ENCODE measurements at regions not wholly inside any gene's neighbourhood (a gene's known extent, or its start where the extent isn't known, plus 50 kb on each side); places are given as distances from the start of the nearest gene placed in this dataset.

DNA sequence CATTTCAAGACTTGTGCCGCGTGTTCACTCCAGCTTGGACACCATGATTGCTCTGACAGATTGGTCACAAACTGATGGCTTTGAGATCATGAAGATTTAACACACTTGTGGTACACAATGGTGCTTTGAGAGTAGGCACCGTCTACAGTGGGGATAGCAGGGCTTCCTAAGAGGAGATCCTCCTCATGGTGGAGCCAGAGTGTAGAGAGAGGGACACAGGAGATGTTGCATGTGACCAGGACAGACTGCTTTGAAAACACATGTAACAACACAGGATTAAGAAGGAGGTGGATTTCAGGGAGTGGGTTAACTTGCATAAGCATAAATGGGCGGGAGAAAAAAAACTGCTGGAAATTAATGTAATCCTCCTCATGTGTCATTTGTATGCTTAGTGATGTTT, 95.7 kb upstream of the LINC00305 start:
- H3K27ac ChIP-seq (ENCODE audit: insufficient read depth, low read length, poor library complexity, severe bottlenecking): no peak overlapping the region
- peak overlapping the region in 1 of 3 donors; percentile 83 for H3K27ac Mint-ChIP-seq
- no peaks in the 10 kb centered on the region for H3K27me3 ChIP-seq (ENCODE audit: control insufficient read depth, insufficient read depth, low read length)
- H3K36me3 ChIP-seq (ENCODE audit: control insufficient read depth, insufficient read depth, low read length): no peaks in the 10 kb centered on the region
- H3K4me3 ChIP-seq (ENCODE audit: low read depth, low read length): no peak overlapping the region
- H3K27me3 Mint-ChIP-seq: no peaks in the 10 kb centered on the region
- H3K36me3 Mint-ChIP-seq: no peaks in the 10 kb centered on the region
- H3K4me1 Mint-ChIP-seq: no peaks in the 10 kb centered on the region
- H3K9me3 ChIP-seq (ENCODE audit: control insufficient read depth in 2 of 2, low read length in 2 of 2): no peaks in the 10 kb centered on the region
- H3K4me1 ChIP-seq (ENCODE audit: control insufficient read depth, insufficient read depth, low read length, poor library complexity, severe bottlenecking): no peaks in the 10 kb centered on the region
- H3K9me3 Mint-ChIP-seq: peaks cover 0 to 6% (median 3%) of the 10 kb centered on the region in 7 donors
- ATAC-seq (ENCODE audit: low read depth in 2 of 2) (no peak), DNase-seq (no peak)
- H3K4me3 Mint-ChIP-seq: no peak overlapping the region

- no peaks in the 10 kb centered on the region for H3K9me3 ChIP-seq (ENCODE audit: control insufficient read depth in 2 of 2, low read length in 2 of 2)
- ATAC-seq (ENCODE audit: low read depth in 2 of 2): no peak
- DNase-seq: no peak
- no peak overlapping the region for H3K27ac Mint-ChIP-seq
- H3K36me3 ChIP-seq (ENCODE audit: control insufficient read depth, insufficient read depth, low read length): no peaks in the 10 kb centered on the region
- no peaks in the 10 kb centered on the region for H3K27me3 Mint-ChIP-seq
- no peaks in the 10 kb centered on the region for H3K36me3 Mint-ChIP-seq
- H3K9me3 Mint-ChIP-seq: peaks cover 0 to 14% (median 2%) of the 10 kb centered on the region in 7 donors
- no peak overlapping the region for H3K4me3 ChIP-seq (ENCODE audit: low read depth, low read length)
- no peaks in the 10 kb centered on the region for H3K4me1 Mint-ChIP-seq
- H3K4me3 Mint-ChIP-seq: no peak overlapping the region
- no peaks in the 10 kb centered on the region for H3K27me3 ChIP-seq (ENCODE audit: control insufficient read depth, insufficient read depth, low read length)
- H3K4me1 ChIP-seq (ENCODE audit: control insufficient read depth, insufficient read depth, low read length, poor library complexity, severe bottlenecking): no peaks in the 10 kb centered on the region
- no peak overlapping the region for H3K27ac ChIP-seq (ENCODE audit: insufficient read depth, low read length, poor library complexity, severe bottlenecking)
Observed at GRCh38 chr18:64240316-64240715, 91.4 kb upstream of the LINC00305 start.

DNA sequence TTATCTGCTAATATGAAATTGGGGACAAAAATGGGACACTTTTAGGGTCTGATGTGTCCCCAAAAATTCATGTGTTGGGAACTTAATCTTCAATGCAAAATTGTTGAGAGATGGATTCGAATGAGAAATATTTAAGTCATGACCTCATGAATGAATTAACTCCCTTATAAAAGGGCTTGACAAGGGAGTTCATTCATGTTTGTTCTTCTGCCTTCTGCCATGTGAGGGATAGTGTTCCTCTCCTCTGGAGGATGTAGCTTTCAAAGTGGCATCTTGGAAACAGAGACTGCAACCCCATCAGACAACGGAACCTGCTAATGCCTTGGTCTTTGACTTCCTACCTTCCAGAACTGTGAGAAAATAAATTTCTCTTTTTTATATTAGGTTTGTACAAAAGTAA, 89.2 kb upstream of the LINC00305 start:
- no peak for ATAC-seq (ENCODE audit: low read depth in 2 of 2)
- H3K9me3 Mint-ChIP-seq: peaks cover 0 to 10% (median 2%) of the 10 kb centered on the region in 7 donors

DNA sequence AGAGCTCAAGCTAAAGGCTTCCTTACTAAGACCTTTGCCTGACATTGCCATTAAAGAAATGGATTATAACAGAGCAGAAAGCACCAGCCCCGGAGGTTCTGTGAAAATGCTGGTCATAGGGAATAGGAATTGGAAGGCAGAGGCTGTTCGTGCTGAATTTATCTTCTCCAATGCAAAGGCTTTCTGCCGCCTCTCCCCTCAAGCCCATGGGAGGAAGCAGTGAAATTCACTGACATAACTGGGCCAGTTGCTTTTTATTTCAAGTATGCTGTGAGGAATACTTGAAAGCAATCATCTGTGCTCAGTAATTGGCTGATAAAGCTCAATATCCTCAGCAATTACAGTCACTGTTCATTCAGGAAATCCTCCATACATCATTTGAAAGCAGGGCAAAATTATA, 85.4 kb upstream of the LINC00305 start:
- Mint-ChIP-seq H3K9me3 (peaks cover 3 to 10% (median 5%) of the 10 kb centered on the region in 7 donors), H3K27ac (no peak overlapping the region), H3K36me3 (no peaks in the 10 kb centered on the region), H3K27me3 (no peaks in the 10 kb centered on the region), H3K4me1 (no peaks in the 10 kb centered on the region), H3K4me3 (no peak overlapping the region)
- Histone ChIP-seq H3K4me1 (ENCODE audit: control insufficient read depth, insufficient read depth, low read length, poor library complexity, severe bottlenecking) (no peaks in the 10 kb centered on the region), H3K36me3 (ENCODE audit: control insufficient read depth, insufficient read depth, low read length) (no peaks in the 10 kb centered on the region), H3K27me3 (ENCODE audit: control insufficient read depth, insufficient read depth, low read length) (no peaks in the 10 kb centered on the region), H3K27ac (ENCODE audit: insufficient read depth, low read length, poor library complexity, severe bottlenecking) (no peak overlapping the region), H3K4me3 (ENCODE audit: low read depth, low read length) (no peak overlapping the region), H3K9me3 (ENCODE audit: control insufficient read depth in 2 of 2, low read length in 2 of 2) (no peaks in the 10 kb centered on the region)
- no peak for DNase-seq
- ATAC-seq (ENCODE audit: low read depth in 2 of 2): no peak

More for the DNA sequence above, 89.2 kb upstream of the LINC00305 start:
- no peak overlapping the region for H3K4me3 Mint-ChIP-seq
- no peaks in the 10 kb centered on the region for H3K4me1 Mint-ChIP-seq
- H3K27me3 Mint-ChIP-seq: no peaks in the 10 kb centered on the region
- Histone ChIP-seq H3K36me3 (ENCODE audit: control insufficient read depth, insufficient read depth, low read length) (no peaks in the 10 kb centered on the region), H3K27ac (ENCODE audit: insufficient read depth, low read length, poor library complexity, severe bottlenecking) (no peak overlapping the region), H3K27me3 (ENCODE audit: control insufficient read depth, insufficient read depth, low read length) (no peaks in the 10 kb centered on the region), H3K4me1 (ENCODE audit: control insufficient read depth, insufficient read depth, low read length, poor library complexity, severe bottlenecking) (no peaks in the 10 kb centered on the region), H3K9me3 (ENCODE audit: control insufficient read depth in 2 of 2, low read length in 2 of 2) (no peaks in the 10 kb centered on the region), H3K4me3 (ENCODE audit: low read depth, low read length) (no peak overlapping the region)
- no peak overlapping the region for H3K27ac Mint-ChIP-seq
- no peak for DNase-seq
- H3K36me3 Mint-ChIP-seq: no peaks in the 10 kb centered on the region

- H3K9me3 Mint-ChIP-seq: peaks cover 1 to 10% (median 5%) of the 10 kb centered on the region in 7 donors
- H3K9me3 ChIP-seq (ENCODE audit: control insufficient read depth in 2 of 2, low read length in 2 of 2): no peaks in the 10 kb centered on the region
- no peak overlapping the region for H3K4me3 Mint-ChIP-seq
- H3K36me3 ChIP-seq (ENCODE audit: control insufficient read depth, insufficient read depth, low read length): no peaks in the 10 kb centered on the region
- no peaks in the 10 kb centered on the region for H3K36me3 Mint-ChIP-seq
- H3K27me3 ChIP-seq (ENCODE audit: control insufficient read depth, insufficient read depth, low read length): no peaks in the 10 kb centered on the region
- no peak overlapping the region for H3K4me3 ChIP-seq (ENCODE audit: low read depth, low read length)
- no peaks in the 10 kb centered on the region for H3K27me3 Mint-ChIP-seq
- DNase-seq: no peak
- no peaks in the 10 kb centered on the region for H3K4me1 ChIP-seq (ENCODE audit: control insufficient read depth, insufficient read depth, low read length, poor library complexity, severe bottlenecking)
- no peak overlapping the region for H3K27ac Mint-ChIP-seq
- ATAC-seq (ENCODE audit: low read depth in 2 of 2): no peak
- no peaks in the 10 kb centered on the region for H3K4me1 Mint-ChIP-seq
- H3K27ac ChIP-seq (ENCODE audit: insufficient read depth, low read length, poor library complexity, severe bottlenecking): no peak overlapping the region
Observed at GRCh38 chr18:64233851-64234250, 85.0 kb upstream of the LINC00305 start.

DNA sequence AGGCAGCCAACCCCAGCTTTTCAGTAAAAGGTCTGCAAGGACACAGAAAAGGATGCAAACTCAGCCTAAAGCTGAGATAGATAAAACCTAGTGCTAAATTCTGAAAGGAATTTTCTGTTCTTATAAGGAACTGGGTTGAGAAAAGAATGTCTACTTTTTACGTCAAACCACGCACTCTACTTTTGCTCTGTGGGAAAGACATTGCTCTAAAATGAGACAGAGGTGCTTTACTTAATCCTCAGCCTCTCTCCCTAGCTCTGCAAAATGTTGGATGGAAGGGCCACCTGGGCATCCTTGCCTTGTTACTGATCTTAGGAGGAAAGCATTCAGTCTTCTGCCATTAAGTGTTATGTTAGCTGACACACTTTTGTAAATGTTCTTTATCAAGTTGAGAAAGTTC, 72.1 kb upstream of the LINC00305 start:
- no peak overlapping the region for H3K4me3 Mint-ChIP-seq
- Histone ChIP-seq H3K9me3 (ENCODE audit: control insufficient read depth in 2 of 2, low read length in 2 of 2) (no peaks in the 10 kb centered on the region), H3K27me3 (ENCODE audit: control insufficient read depth, insufficient read depth, low read length) (no peaks in the 10 kb centered on the region), H3K4me1 (ENCODE audit: control insufficient read depth, insufficient read depth, low read length, poor library complexity, severe bottlenecking) (no peaks in the 10 kb centered on the region), H3K36me3 (ENCODE audit: control insufficient read depth, insufficient read depth, low read length) (no peaks in the 10 kb centered on the region), H3K27ac (ENCODE audit: insufficient read depth, low read length, poor library complexity, severe bottlenecking) (no peak overlapping the region), H3K4me3 (ENCODE audit: low read depth, low read length) (no peak overlapping the region)
- H3K9me3 Mint-ChIP-seq: peaks cover 0 to 5% (median 0%) of the 10 kb centered on the region in 7 donors
- no peak overlapping the region for H3K27ac Mint-ChIP-seq
- no peaks in the 10 kb centered on the region for H3K36me3 Mint-ChIP-seq
- no peaks in the 10 kb centered on the region for H3K4me1 Mint-ChIP-seq
- no peak for ATAC-seq (ENCODE audit: low read depth in 2 of 2)
- no peaks in the 10 kb centered on the region for H3K27me3 Mint-ChIP-seq
- no peak for DNase-seq

- Mint-ChIP-seq H3K4me3 (no peak overlapping the region), H3K9me3 (peaks cover 0 to 5% (median 1%) of the 10 kb centered on the region in 7 donors), H3K27me3 (no peaks in the 10 kb centered on the region), H3K4me1 (no peaks in the 10 kb centered on the region), H3K36me3 (no peaks in the 10 kb centered on the region), H3K27ac (no peak overlapping the region)
- Histone ChIP-seq H3K36me3 (ENCODE audit: control insufficient read depth, insufficient read depth, low read length) (no peaks in the 10 kb centered on the region), H3K4me1 (ENCODE audit: control insufficient read depth, insufficient read depth, low read length, poor library complexity, severe bottlenecking) (no peaks in the 10 kb centered on the region), H3K4me3 (ENCODE audit: low read depth, low read length) (no peak overlapping the region), H3K9me3 (ENCODE audit: control insufficient read depth in 2 of 2, low read length in 2 of 2) (no peaks in the 10 kb centered on the region), H3K27ac (ENCODE audit: insufficient read depth, low read length, poor library complexity, severe bottlenecking) (no peak overlapping the region), H3K27me3 (ENCODE audit: control insufficient read depth, insufficient read depth, low read length) (no peaks in the 10 kb centered on the region)
- no peak for ATAC-seq (ENCODE audit: low read depth in 2 of 2)
- no peak for DNase-seq
Observed at GRCh38 chr18:64219517-64219916, 70.6 kb upstream of the LINC00305 start.

DNA sequence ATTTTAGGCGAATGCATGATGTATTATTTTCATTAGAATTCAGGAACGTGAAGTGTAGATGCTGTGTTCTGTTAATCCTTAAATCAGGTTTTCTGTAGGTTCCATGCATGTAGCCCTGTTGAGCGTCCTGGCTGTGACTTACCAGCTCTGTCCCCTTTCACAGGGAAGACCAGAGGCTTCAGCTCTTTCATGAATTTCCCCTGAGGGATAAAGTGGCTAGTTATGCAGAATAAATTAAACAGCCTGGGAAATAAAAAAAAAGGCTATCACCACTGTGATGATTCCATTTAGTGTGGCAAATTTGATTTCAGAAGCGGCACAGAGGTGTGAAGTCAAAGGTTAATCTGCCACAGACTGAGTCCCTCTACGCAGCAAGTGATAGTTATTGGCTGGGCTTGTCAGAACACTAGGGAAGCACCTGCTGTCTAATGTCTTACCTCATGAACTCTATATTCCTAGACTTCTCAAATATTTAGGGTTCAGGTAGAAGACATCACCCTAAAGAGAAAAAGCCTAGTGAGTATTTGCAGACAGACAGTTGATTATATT, 61.6 kb upstream of the LINC00305 start:
- H3K36me3 ChIP-seq (ENCODE audit: control insufficient read depth, insufficient read depth, low read length): no peaks in the 10 kb centered on the region
- no peak for DNase-seq
- H3K4me1 Mint-ChIP-seq: peaks cover 2 to 19% (median 11%) of the 10 kb centered on the region in 4 donors
- no peaks in the 10 kb centered on the region for H3K27me3 Mint-ChIP-seq
- no peak overlapping the region for H3K4me3 Mint-ChIP-seq
- peaks cover 8% of the 10 kb centered on the region for H3K4me1 ChIP-seq (ENCODE audit: control insufficient read depth, insufficient read depth, low read length, poor library complexity, severe bottlenecking)
- no peak overlapping the region for H3K27ac ChIP-seq (ENCODE audit: insufficient read depth, low read length, poor library complexity, severe bottlenecking)
- H3K27me3 ChIP-seq (ENCODE audit: control insufficient read depth, insufficient read depth, low read length): no peaks in the 10 kb centered on the region
- no peak overlapping the region for H3K27ac Mint-ChIP-seq
- no peaks in the 10 kb centered on the region for H3K36me3 Mint-ChIP-seq
- H3K4me3 ChIP-seq (ENCODE audit: low read depth, low read length): no peak overlapping the region
- no peak for ATAC-seq (ENCODE audit: low read depth in 2 of 2)
- H3K9me3 ChIP-seq (ENCODE audit: control insufficient read depth in 2 of 2, low read length in 2 of 2): no peaks in the 10 kb centered on the region
- H3K9me3 Mint-ChIP-seq: peaks cover 0 to 3% (median under 1%) of the 10 kb centered on the region in 7 donors

All from CD4-positive, CD25-positive, alpha-beta regulatory T cell (primary cell).